Liver (tissue), 3 donors: ENCODE measurements at regions not wholly inside any gene's neighbourhood (a gene's known extent, or its start where the extent isn't known, plus 50 kb on each side); places are given as distances from the start of the nearest gene placed in this dataset.

Experiments
- EGR1 ChIP-seq, 2 donors: IDR thresholded peaks; 2 replicates each; pipeline ENCODE4 v1.6.1; 2016 to 2018; ENCODE audit warnings: antibody characterized with exemption in 2 of 2, low read depth in 2 of 2
- TF ChIP-seq, protein P1 (sequence below): fragments of 150-350 bp; IDR thresholded peaks from 2 replicates; pipeline ENCODE4 v1.5.1; 2017; ENCODE audit warnings: improper control_type of control experiment, low read depth, low read length; ENCODE audit not compliant: missing input control
- TF ChIP-seq, protein P2 (sequence below): IDR thresholded peaks from 2 replicates; pipeline ENCODE4 v1.6.1; 2016; ENCODE audit warnings: antibody characterized with exemption
- TF ChIP-seq, protein P3 (sequence below): IDR thresholded peaks from 2 replicates; pipeline ENCODE4 v1.6.1; 2016; ENCODE audit warnings: antibody characterized with exemption, mild to moderate bottlenecking
- TF ChIP-seq, protein P4 (sequence below): IDR thresholded peaks from 2 replicates; pipeline ENCODE4 v1.6.1; 2016; ENCODE audit warnings: antibody characterized with exemption
- donor health status: healthy.
- donor health status: healthy.

DNA sequence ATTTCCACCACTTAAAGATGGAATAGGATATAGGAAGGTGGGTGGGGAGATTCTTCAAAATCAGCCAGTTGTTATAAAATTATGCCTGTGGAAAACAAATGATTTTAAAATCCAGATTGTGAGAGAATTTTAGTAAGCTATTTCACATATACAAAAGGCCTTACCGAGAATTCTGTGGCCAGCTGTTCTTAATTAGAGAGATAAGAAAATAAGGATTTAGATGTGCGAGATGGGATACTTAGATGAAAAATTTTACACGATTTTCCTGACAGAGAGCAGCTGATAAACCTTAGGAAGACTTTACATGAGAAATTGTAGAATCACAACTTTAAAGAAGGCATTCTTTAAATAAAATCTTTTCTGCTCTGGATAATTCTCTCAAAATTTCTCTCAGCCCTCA, 94.5 kb upstream of the IQCM start:
- TF ChIP-seq, protein P1, sequence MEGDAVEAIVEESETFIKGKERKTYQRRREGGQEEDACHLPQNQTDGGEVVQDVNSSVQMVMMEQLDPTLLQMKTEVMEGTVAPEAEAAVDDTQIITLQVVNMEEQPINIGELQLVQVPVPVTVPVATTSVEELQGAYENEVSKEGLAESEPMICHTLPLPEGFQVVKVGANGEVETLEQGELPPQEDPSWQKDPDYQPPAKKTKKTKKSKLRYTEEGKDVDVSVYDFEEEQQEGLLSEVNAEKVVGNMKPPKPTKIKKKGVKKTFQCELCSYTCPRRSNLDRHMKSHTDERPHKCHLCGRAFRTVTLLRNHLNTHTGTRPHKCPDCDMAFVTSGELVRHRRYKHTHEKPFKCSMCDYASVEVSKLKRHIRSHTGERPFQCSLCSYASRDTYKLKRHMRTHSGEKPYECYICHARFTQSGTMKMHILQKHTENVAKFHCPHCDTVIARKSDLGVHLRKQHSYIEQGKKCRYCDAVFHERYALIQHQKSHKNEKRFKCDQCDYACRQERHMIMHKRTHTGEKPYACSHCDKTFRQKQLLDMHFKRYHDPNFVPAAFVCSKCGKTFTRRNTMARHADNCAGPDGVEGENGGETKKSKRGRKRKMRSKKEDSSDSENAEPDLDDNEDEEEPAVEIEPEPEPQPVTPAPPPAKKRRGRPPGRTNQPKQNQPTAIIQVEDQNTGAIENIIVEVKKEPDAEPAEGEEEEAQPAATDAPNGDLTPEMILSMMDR, result no peak
- TF ChIP-seq, protein P2, sequence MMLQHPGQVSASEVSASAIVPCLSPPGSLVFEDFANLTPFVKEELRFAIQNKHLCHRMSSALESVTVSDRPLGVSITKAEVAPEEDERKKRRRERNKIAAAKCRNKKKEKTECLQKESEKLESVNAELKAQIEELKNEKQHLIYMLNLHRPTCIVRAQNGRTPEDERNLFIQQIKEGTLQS, result no peak
- TF ChIP-seq, protein P3, sequence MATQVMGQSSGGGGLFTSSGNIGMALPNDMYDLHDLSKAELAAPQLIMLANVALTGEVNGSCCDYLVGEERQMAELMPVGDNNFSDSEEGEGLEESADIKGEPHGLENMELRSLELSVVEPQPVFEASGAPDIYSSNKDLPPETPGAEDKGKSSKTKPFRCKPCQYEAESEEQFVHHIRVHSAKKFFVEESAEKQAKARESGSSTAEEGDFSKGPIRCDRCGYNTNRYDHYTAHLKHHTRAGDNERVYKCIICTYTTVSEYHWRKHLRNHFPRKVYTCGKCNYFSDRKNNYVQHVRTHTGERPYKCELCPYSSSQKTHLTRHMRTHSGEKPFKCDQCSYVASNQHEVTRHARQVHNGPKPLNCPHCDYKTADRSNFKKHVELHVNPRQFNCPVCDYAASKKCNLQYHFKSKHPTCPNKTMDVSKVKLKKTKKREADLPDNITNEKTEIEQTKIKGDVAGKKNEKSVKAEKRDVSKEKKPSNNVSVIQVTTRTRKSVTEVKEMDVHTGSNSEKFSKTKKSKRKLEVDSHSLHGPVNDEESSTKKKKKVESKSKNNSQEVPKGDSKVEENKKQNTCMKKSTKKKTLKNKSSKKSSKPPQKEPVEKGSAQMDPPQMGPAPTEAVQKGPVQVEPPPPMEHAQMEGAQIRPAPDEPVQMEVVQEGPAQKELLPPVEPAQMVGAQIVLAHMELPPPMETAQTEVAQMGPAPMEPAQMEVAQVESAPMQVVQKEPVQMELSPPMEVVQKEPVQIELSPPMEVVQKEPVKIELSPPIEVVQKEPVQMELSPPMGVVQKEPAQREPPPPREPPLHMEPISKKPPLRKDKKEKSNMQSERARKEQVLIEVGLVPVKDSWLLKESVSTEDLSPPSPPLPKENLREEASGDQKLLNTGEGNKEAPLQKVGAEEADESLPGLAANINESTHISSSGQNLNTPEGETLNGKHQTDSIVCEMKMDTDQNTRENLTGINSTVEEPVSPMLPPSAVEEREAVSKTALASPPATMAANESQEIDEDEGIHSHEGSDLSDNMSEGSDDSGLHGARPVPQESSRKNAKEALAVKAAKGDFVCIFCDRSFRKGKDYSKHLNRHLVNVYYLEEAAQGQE, result no peak
- TF ChIP-seq, protein P4, sequence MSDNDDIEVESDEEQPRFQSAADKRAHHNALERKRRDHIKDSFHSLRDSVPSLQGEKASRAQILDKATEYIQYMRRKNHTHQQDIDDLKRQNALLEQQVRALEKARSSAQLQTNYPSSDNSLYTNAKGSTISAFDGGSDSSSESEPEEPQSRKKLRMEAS, result no peak
- TF ChIP-seq EGR1 (IDR thresholded peaks at IDR 0.05; ENCODE audit: low read depth in 2 of 2), result no peak
